ENCODE measurements at regions not wholly inside any gene's neighbourhood (a gene's known extent, or its start where the extent isn't known, plus 50 kb on each side); places are given as distances from the start of the nearest gene placed in this dataset.
"Not testable (repeated sequence)": the region's sequence is repeated elsewhere in the genome, so short reads cannot be mapped to it uniquely, and the experiment has no call there.

GRCh38 chr13:52324831-52325230, 81.1 kb downstream of the THSD1 start:
- DNase-seq = not testable (repeated sequence)

- DNase-seq = no peak
Observed at GRCh38 chr13:52319876-52320275, 86.1 kb downstream of the THSD1 start.

GRCh38 chr13:52309833-52310232, 96.1 kb downstream of the THSD1 start:
- DNase-seq = not testable (repeated sequence)

- not testable (repeated sequence) for DNase-seq
Observed at GRCh38 chr13:52306336-52306735, 99.6 kb downstream of the THSD1 start.

- DNase-seq = not testable (repeated sequence)
Observed at GRCh38 chr13:52303098-52303497, 102.9 kb downstream of the THSD1 start.

GRCh38 chr13:52302688-52303087, 103.3 kb downstream of the THSD1 start:
- not testable (repeated sequence) for DNase-seq

- DNase-seq = not testable (repeated sequence)
Observed at GRCh38 chr13:52301810-52302400, 104.1 kb downstream of the THSD1 start.

- not testable (repeated sequence) for DNase-seq
Observed at GRCh38 chr13:52298079-52298661, 107.8 kb downstream of the THSD1 start.

- not testable (repeated sequence) for DNase-seq
Observed at GRCh38 chr13:52288891-52289290, 117.1 kb downstream of the THSD1 start.

GRCh38 chr13:52281387-52281786, 122.0 kb upstream of the NEK3 start:
- DNase-seq = not testable (repeated sequence)

GRCh38 chr13:52279408-52279807, 120.0 kb upstream of the NEK3 start:
- DNase-seq = not testable (repeated sequence)

- not testable (repeated sequence) for DNase-seq
Observed at GRCh38 chr13:52254299-52254698, 94.9 kb upstream of the NEK3 start.

GRCh38 chr13:52240752-52241151, 81.4 kb upstream of the NEK3 start:
- not testable (repeated sequence) for DNase-seq

GRCh38 chr13:52235900-52236595, 76.7 kb upstream of the NEK3 start:
- DNase-seq = peak; percentile 52 to 53

- not testable (repeated sequence) for DNase-seq
Observed at GRCh38 chr13:52234928-52235327, 75.5 kb upstream of the NEK3 start.

GRCh38 chr13:52223063-52223462, 63.7 kb upstream of the NEK3 start:
- not testable (repeated sequence) for DNase-seq

GRCh38 chr13:52213920-52214319, 54.5 kb upstream of the NEK3 start:
- DNase-seq = not testable (repeated sequence)

GRCh38 chr13:52212886-52213285, 53.5 kb upstream of the NEK3 start:
- DNase-seq = not testable (repeated sequence)

- not testable (repeated sequence) for DNase-seq
Observed at GRCh38 chr13:52211416-52211776, 52.0 kb upstream of the NEK3 start.

GRCh38 chr13:52210564-52211415, 51.4 kb upstream of the NEK3 start:
- not testable (repeated sequence) for DNase-seq
